Astrocyte (in vitro differentiated cells and primary cell): ENCODE measurements at regions not wholly inside any gene's neighbourhood (a gene's known extent, or its start where the extent isn't known, plus 50 kb on each side); places are given as distances from the start of the nearest gene placed in this dataset.

Experiments used
- DNase-seq: peaks from one replicate; pipeline ENCODE4 v3.0.0-alpha.2; 2010; ENCODE audit warnings: low read depth
- FAIRE-seq: peaks from 2 replicates; lab custom pipeline; 2011; peaks lifted over from hg19 to GRCh38; lab: Jason Lieb, UNC
- H2AFZ ChIP-seq: 2 replicates; pipeline ENCODE4 v1.6.0; 2012; ENCODE audit warnings: low read depth, low read length, inconsistent platforms
- H3K27ac ChIP-seq: 2 replicates; pipeline ENCODE4 v1.5.1; 2011; ENCODE audit warnings: low read depth, low read length, inconsistent platforms
- H3K27me3 ChIP-seq: 2 replicates; pipeline ENCODE4 v1.6.0; 2011; ENCODE audit warnings: low read length, inconsistent platforms; ENCODE audit not compliant: insufficient read depth
- H3K36me3 ChIP-seq: 2 replicates; pipeline ENCODE4 v1.5.1; 2011; ENCODE audit warnings: low read length, inconsistent platforms; ENCODE audit not compliant: insufficient read depth
- H3K4me1 ChIP-seq: 2 replicates; pipeline ENCODE4 v1.5.1; 2011; ENCODE audit warnings: low read length, inconsistent platforms; ENCODE audit not compliant: insufficient read depth
- H3K4me2 ChIP-seq: 2 replicates; pipeline ENCODE4 v1.6.0; 2012; ENCODE audit warnings: low read length, inconsistent platforms
- H3K4me3 ChIP-seq: 2 replicates; pipeline ENCODE4 v1.5.1; 2011; ENCODE audit warnings: low read depth, mild to moderate bottlenecking, low read length, inconsistent platforms; ENCODE audit not compliant: insufficient read depth
- H3K79me2 ChIP-seq: 2 replicates; pipeline ENCODE4 v1.6.0; 2012; ENCODE audit warnings: mild to moderate bottlenecking, low read length, inconsistent platforms; ENCODE audit not compliant: insufficient read depth
- H3K9ac ChIP-seq: 2 replicates; pipeline ENCODE4 v1.6.0; 2012; ENCODE audit warnings: mild to moderate bottlenecking, low read length, inconsistent platforms
- H3K9me3 ChIP-seq: 2 replicates; pipeline ENCODE4 v1.5.1; 2012; ENCODE audit warnings: low read depth, mild to moderate bottlenecking, low read length, inconsistent platforms; ENCODE audit not compliant: insufficient read depth
- H4K20me1 ChIP-seq: 2 replicates; pipeline ENCODE4 v1.6.0; 2012; ENCODE audit warnings: low read length, inconsistent platforms; ENCODE audit not compliant: insufficient read depth
- H3K27ac Mint-ChIP-seq: one replicate; pipeline ENCODE4 v1.8.0; 2021; ENCODE audit warnings: mild to moderate bottlenecking, mixed read lengths; ENCODE audit not compliant: unreplicated experiment
- H3K27me3 Mint-ChIP-seq: one replicate; pipeline ENCODE4 v1.8.0; 2021; ENCODE audit warnings: low read depth, mixed read lengths; ENCODE audit not compliant: unreplicated experiment
- H3K36me3 Mint-ChIP-seq: one replicate; pipeline ENCODE4 v1.8.0; 2021; ENCODE audit warnings: low read depth, mixed read lengths; ENCODE audit not compliant: unreplicated experiment
- H3K4me1 Mint-ChIP-seq: one replicate; pipeline ENCODE4 v1.8.0; 2021; ENCODE audit warnings: low read depth, mixed read lengths; ENCODE audit not compliant: unreplicated experiment
- H3K4me3 Mint-ChIP-seq: one replicate; pipeline ENCODE4 v1.8.0; 2021; ENCODE audit warnings: mild to moderate bottlenecking, moderate library complexity, mixed read lengths; ENCODE audit not compliant: unreplicated experiment
- H3K9me3 Mint-ChIP-seq: one replicate; pipeline ENCODE4 v1.8.0; 2021; ENCODE audit warnings: mild to moderate bottlenecking, mixed read lengths; ENCODE audit not compliant: unreplicated experiment
- CTCF ChIP-seq: IDR thresholded peaks from 2 replicates; pipeline ENCODE4 v1.5.1; 2011; ENCODE audit warnings: low read depth, mild to moderate bottlenecking, inconsistent platforms, low read length, moderate library complexity; ENCODE audit not compliant: insufficient read depth
- EZH2 ChIP-seq: IDR thresholded peaks from 2 replicates; pipeline ENCODE4 v1.6.1; 2012; ENCODE audit warnings: mild to moderate bottlenecking, low read length, inconsistent platforms; ENCODE audit not compliant: insufficient read depth

- H3K4me1 ChIP-seq = no peaks in the 10 kb centered on the region
- Mint-ChIP-seq H3K4me1 (no peaks in the 10 kb centered on the region), H3K27ac (no peak overlapping the region), H3K9me3 (no peaks in the 10 kb centered on the region), H3K4me3 (no peak overlapping the region), H3K36me3 (no peaks in the 10 kb centered on the region), H3K27me3 (no peaks in the 10 kb centered on the region)
- no peaks in the 10 kb centered on the region for H4K20me1 ChIP-seq
- H3K9ac ChIP-seq = no peak overlapping the region
- H2AFZ ChIP-seq = no peak overlapping the region
- H3K9me3 ChIP-seq = no peaks in the 10 kb centered on the region
- FAIRE-seq (no peak), DNase-seq (no peak)
- H3K4me3 ChIP-seq = no peak overlapping the region
- no peaks in the 10 kb centered on the region for H3K27me3 ChIP-seq
- TF ChIP-seq EZH2 (no peak), CTCF (no peak)
- no peak overlapping the region for H3K27ac ChIP-seq
- no peaks in the 10 kb centered on the region for H3K36me3 ChIP-seq
- H3K4me2 ChIP-seq = no peak overlapping the region
- no peaks in the 10 kb centered on the region for H3K79me2 ChIP-seq
Observed at GRCh38 chr1:73953586-73953985, 244.4 kb downstream of the LRRIQ3 start.

- Mint-ChIP-seq H3K36me3 (no peaks in the 10 kb centered on the region), H3K9me3 (no peaks in the 10 kb centered on the region), H3K4me3 (no peak overlapping the region), H3K27me3 (no peaks in the 10 kb centered on the region), H3K27ac (no peak overlapping the region), H3K4me1 (no peaks in the 10 kb centered on the region)
- Histone ChIP-seq H3K4me2 (no peak overlapping the region), H3K36me3 (no peaks in the 10 kb centered on the region), H3K27me3 (no peaks in the 10 kb centered on the region), H3K9ac (no peak overlapping the region), H4K20me1 (no peaks in the 10 kb centered on the region), H3K79me2 (no peaks in the 10 kb centered on the region), H3K4me1 (no peaks in the 10 kb centered on the region), H3K27ac (no peak overlapping the region), H3K4me3 (no peak overlapping the region), H3K9me3 (no peaks in the 10 kb centered on the region), H2AFZ (no peak overlapping the region)
- DNase-seq (no peak), FAIRE-seq (no peak)
- no peak for TF ChIP-seq CTCF
- TF ChIP-seq EZH2 = no peak
Observed at GRCh38 chr1:73953186-73953585, 244.8 kb downstream of the LRRIQ3 start.

- TF ChIP-seq CTCF (no peak), EZH2 (no peak)
- Histone ChIP-seq H3K4me3 (no peak overlapping the region), H3K27ac (no peak overlapping the region), H2AFZ (no peak overlapping the region), H3K9ac (no peak overlapping the region), H4K20me1 (no peaks in the 10 kb centered on the region), H3K9me3 (no peaks in the 10 kb centered on the region), H3K4me1 (no peaks in the 10 kb centered on the region), H3K36me3 (no peaks in the 10 kb centered on the region), H3K4me2 (no peak overlapping the region), H3K79me2 (no peaks in the 10 kb centered on the region), H3K27me3 (no peaks in the 10 kb centered on the region)
- Mint-ChIP-seq H3K27ac (no peak overlapping the region), H3K27me3 (no peaks in the 10 kb centered on the region), H3K36me3 (no peaks in the 10 kb centered on the region), H3K4me3 (no peak overlapping the region), H3K9me3 (no peaks in the 10 kb centered on the region), H3K4me1 (no peaks in the 10 kb centered on the region)
- no peak for FAIRE-seq
- DNase-seq = no peak
Observed at GRCh38 chr1:73948055-73948454, 249.9 kb downstream of the LRRIQ3 start.
